HepG2 (cell line): ENCODE measurements at regions not wholly inside any gene's neighbourhood (a gene's known extent, or its start where the extent isn't known, plus 50 kb on each side); places are given as distances from the start of the nearest gene placed in this dataset.

Experiments
- ATAC-seq: fragments of 200-7000 bp; cut with Tn5 transposase; 3 replicates; pipeline ENCODE4 v1.9.1; 2020; ENCODE audit warnings: mild to moderate bottlenecking, moderate library complexity
- BruUV-seq: library from RNA; stranded (reverse); fragments of 400-500 nt; replicated peaks from 2 replicates; lab custom pipeline; 2021; lab: Mats Ljungman, UMichigan
- CTCF ChIA-PET: fragments of 300-600 bp; formaldehyde crosslinking; extraction: SDS; loops from one replicate; lab custom pipeline; 2021; ENCODE audit warnings: low total read pairs, inconsistent platforms, low intra/inter-chr PET ratio; lab: Yijun Ruan, JAX
- POLR2A ChIA-PET: fragments of 350-600 bp; sonication (Branson Sonifier 250); formaldehyde crosslinking; loops from one replicate; lab custom pipeline; 2020; ENCODE audit warnings: antibody characterized with exemption, inconsistent platforms; lab: Yijun Ruan, JAX
- DNase-seq: peaks from one replicate; pipeline ENCODE4 v3.0.0-alpha.2; 2015; ENCODE audit warnings: low spot score
- FAIRE-seq: peaks from 3 replicates; lab custom pipeline; 2011; peaks lifted over from hg19 to GRCh38; lab: Jason Lieb, UNC
- H2AFZ ChIP-seq: one replicate; pipeline ENCODE4 v1.6.1; 2011; ENCODE audit warnings: low read length, inconsistent platforms
- H3K27ac ChIP-seq: fragments of 300-600 bp; 3 replicates; pipeline ENCODE4 v1.8.0; 2011; ENCODE audit warnings: mixed run types, mild to moderate bottlenecking, mixed read lengths, low read length, inconsistent platforms; ENCODE audit not compliant: insufficient read depth; ENCODE audit errors: extremely low read length
- H3K27me3 ChIP-seq, 2 experiments: fragments of 200-600 bp in 1 of 2; 2 replicates in 1 of 2; 3 replicates in 1 of 2; pipeline versions ENCODE4 v1.6.0 to v1.8.0; 2011; ENCODE audit warnings: low read length in 2 of 2, mild to moderate bottlenecking in 2 of 2, moderate library complexity in 2 of 2, inconsistent platforms in 1 of 2; ENCODE audit not compliant: insufficient read depth in 2 of 2, control insufficient read depth in 1 of 2
- H3K36me3 ChIP-seq, 2 experiments: fragments of 200-600 bp in 1 of 2; replicated peaks in 1 of 2; 2 replicates in 1 of 2; 3 replicates in 1 of 2; pipeline versions ENCODE4 v1.5.1 to v1.8.0; 2011; ENCODE audit warnings: low read length in 2 of 2, inconsistent platforms in 1 of 2; ENCODE audit not compliant: insufficient read depth in 2 of 2, control insufficient read depth in 1 of 2
- H3K4me1 ChIP-seq: 2 replicates; pipeline ENCODE4 v1.5.1; 2012; ENCODE audit warnings: low read length, inconsistent platforms; ENCODE audit not compliant: insufficient read depth
- H3K4me2 ChIP-seq: 2 replicates; pipeline ENCODE4 v1.6.0; 2011; ENCODE audit warnings: low read depth, low read length, inconsistent platforms
- H3K4me3 ChIP-seq, 3 experiments: fragments of 200-600 bp in 1 of 3; sonication (generic), shearing (Covaris generic) in 1 of 3; replicated peaks in 1 of 3; 2 replicates each; pipeline ENCODE4 v1.5.1; 2011 to 2016; ENCODE audit warnings: low read length in 3 of 3, inconsistent platforms in 2 of 3, low read depth in 2 of 3, mild to moderate bottlenecking in 2 of 3, control low read depth in 1 of 3, mixed read lengths in 1 of 3; ENCODE audit not compliant: insufficient read depth in 1 of 3
- H3K79me2 ChIP-seq: one replicate; pipeline ENCODE4 v1.6.1; 2011; ENCODE audit warnings: low read length, inconsistent platforms; ENCODE audit not compliant: insufficient read depth
- H3K9ac ChIP-seq: 2 replicates; pipeline ENCODE4 v1.6.0; 2011; ENCODE audit warnings: mild to moderate bottlenecking, low read depth, low read length, inconsistent platforms; ENCODE audit not compliant: insufficient read depth
- H3K9me3 ChIP-seq: 2 replicates; pipeline ENCODE4 v1.5.1; 2012; ENCODE audit warnings: mild to moderate bottlenecking, low read length
- H4K20me1 ChIP-seq: 2 replicates; pipeline ENCODE4 v1.6.0; 2011; ENCODE audit warnings: inconsistent platforms, mild to moderate bottlenecking, low read length, moderate library complexity; ENCODE audit not compliant: insufficient read depth
- NFRKB ChIP-seq: fragments of 450-650 bp; IDR thresholded peaks from 2 replicates; pipeline ENCODE4 v1.6.1; 2017
- SRF ChIP-seq: IDR thresholded peaks from 2 replicates; pipeline ENCODE4 v1.6.1; 2011; ENCODE audit warnings: mild to moderate bottlenecking, low read depth, low read length, moderate library complexity
- WGBS: methylation state at CpG from one replicate; pipeline ENCODE4 v1.1.6; 2017; ENCODE audit warnings: low lambda C conversion rate; 5-methylcytosine and 5-hydroxymethylcytosine counted together
- in situ Hi-C: cut with HindIII; loops from 2 replicates; pipeline ENCODE4 v1.10.0; 2017; ENCODE audit warnings: low pct_unique_long_range_greater_than_20kb; ENCODE audit not compliant: extremely low pct_ligation_motif_present
- intact Hi-C: fragments of 100-400 bp; cut with micrococcal nuclease; formaldehyde crosslinking; loops from one replicate; pipeline ENCODE4 v1.10.0; 2022; ENCODE audit not compliant: unreplicated experiment
- TF ChIP-seq, protein P1 (sequence below), 2 experiments: sonication (generic) in 1 of 2; formaldehyde crosslinking in 1 of 2; IDR thresholded peaks; 2 replicates each; pipeline versions ENCODE4 v1.5.1 to v1.6.1; 2011 to 2020; ENCODE audit warnings: borderline replicate concordance in 1 of 2, low read depth in 1 of 2, low read length in 1 of 2, mild to moderate bottlenecking in 1 of 2, missing genetic modification reagents in 1 of 2, moderate library complexity in 1 of 2
- TF ChIP-seq, protein P2 (sequence below): sonication (generic); formaldehyde crosslinking; IDR thresholded peaks from 2 replicates; pipeline ENCODE4 v1.4.0; 2020; ENCODE audit warnings: low read depth, missing genetic modification reagents

DNA sequence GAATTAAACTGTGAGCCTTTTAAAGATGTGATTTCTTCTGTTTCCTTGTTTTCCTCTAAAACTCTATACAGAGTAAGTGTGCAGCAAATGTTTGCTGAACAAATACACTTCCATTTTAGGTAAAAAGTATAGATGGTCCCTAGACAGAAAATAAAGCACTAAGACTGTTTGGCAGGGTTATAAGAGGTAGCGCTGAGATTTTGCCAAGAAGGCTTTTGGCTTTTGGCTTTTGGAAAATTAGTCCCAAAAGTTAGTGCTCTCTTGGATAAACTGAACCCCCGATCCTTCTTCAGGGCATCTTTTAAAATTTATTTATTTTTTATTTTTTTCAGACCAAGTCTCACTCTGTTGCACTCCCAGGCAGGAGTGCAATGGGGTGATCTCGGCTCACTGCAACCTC lies 175.7 kb upstream of the NRP1 start:
- FAIRE-seq (no peak), ATAC-seq (no peak), DNase-seq (peak; percentile 5)
- in situ Hi-C loops, result no loop called here
- Histone ChIP-seq H3K36me3 (no peaks in the 10 kb centered on the region), H3K9ac (peak overlapping the region; percentile 77), H3K27me3 (no peaks in the 10 kb centered on the region), H3K27ac (peak overlapping the region; percentile 93), H4K20me1 (no peaks in the 10 kb centered on the region), H3K4me1 (peaks cover 37% of the 10 kb centered on the region), H3K79me2 (no peaks in the 10 kb centered on the region), H3K4me2 (peak overlapping the region; percentile 85), H3K9me3 (no peaks in the 10 kb centered on the region), H2AFZ (no peak overlapping the region), H3K4me3 (peak overlapping the region in 2 of 3 experiments; percentile 40 to 55; a peak in 1 of 6 replicates)
- CTCF ChIA-PET, result no interaction called here
- BruUV-seq, result no TSS peak
- 80% methylated on average over 3 of the region's 3 CpGs for WGBS
- intact Hi-C loops, result no loop called here
- POLR2A ChIA-PET, result interaction anchor here (3.0 kb wide), 1 partner anchor 177 kb away, joined by 19 read pairs; the partner anchor contains the start of gene NRP1
- TF ChIP-seq, protein P1, sequence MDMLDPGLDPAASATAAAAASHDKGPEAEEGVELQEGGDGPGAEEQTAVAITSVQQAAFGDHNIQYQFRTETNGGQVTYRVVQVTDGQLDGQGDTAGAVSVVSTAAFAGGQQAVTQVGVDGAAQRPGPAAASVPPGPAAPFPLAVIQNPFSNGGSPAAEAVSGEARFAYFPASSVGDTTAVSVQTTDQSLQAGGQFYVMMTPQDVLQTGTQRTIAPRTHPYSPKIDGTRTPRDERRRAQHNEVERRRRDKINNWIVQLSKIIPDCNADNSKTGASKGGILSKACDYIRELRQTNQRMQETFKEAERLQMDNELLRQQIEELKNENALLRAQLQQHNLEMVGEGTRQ (IDR thresholded peaks at IDR 0.05; ENCODE audit: low read depth, low read length), result no peak
- TF ChIP-seq, protein P1 (CRISPR knock-in tag; IDR thresholded peaks at IDR 0.05; ENCODE audit: borderline replicate concordance), result peak; percentile 45; the same call in 1 of the 2 replicates
- TF ChIP-seq, protein P2, sequence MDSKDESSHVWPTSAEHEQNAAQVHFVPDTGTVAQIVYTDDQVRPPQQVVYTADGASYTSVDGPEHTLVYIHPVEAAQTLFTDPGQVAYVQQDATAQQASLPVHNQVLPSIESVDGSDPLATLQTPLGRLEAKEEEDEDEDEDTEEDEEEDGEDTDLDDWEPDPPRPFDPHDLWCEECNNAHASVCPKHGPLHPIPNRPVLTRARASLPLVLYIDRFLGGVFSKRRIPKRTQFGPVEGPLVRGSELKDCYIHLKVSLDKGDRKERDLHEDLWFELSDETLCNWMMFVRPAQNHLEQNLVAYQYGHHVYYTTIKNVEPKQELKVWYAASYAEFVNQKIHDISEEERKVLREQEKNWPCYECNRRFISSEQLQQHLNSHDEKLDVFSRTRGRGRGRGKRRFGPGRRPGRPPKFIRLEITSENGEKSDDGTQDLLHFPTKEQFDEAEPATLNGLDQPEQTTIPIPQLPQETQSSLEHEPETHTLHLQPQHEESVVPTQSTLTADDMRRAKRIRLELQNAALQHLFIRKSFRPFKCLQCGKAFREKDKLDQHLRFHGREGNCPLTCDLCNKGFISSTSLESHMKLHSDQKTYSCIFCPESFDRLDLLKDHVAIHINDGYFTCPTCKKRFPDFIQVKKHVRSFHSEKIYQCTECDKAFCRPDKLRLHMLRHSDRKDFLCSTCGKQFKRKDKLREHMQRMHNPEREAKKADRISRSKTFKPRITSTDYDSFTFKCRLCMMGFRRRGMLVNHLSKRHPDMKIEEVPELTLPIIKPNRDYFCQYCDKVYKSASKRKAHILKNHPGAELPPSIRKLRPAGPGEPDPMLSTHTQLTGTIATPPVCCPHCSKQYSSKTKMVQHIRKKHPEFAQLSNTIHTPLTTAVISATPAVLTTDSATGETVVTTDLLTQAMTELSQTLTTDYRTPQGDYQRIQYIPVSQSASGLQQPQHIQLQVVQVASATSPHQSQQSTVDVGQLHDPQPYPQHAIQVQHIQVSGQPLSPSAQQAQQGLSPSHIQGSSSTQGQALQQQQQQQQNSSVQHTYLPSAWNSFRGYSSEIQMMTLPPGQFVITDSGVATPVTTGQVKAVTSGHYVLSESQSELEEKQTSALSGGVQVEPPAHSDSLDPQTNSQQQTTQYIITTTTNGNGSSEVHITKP (CRISPR knock-in tag), result no peak
- peak; percentile 77 for TF ChIP-seq SRF
- TF ChIP-seq NFRKB, result no peak
